Keratinocyte (primary cell): ENCODE measurements at regions not wholly inside any gene's neighbourhood (a gene's known extent, or its start where the extent isn't known, plus 50 kb on each side); places are given as distances from the start of the nearest gene placed in this dataset.

Source experiments
- DNase-seq: peaks from one replicate; pipeline ENCODE4 v3.0.0-alpha.2; 2011; ENCODE audit warnings: low read depth, missing footprints, low spot score
- FAIRE-seq: peaks from 2 replicates; lab custom pipeline; 2011; peaks lifted over from hg19 to GRCh38; lab: Jason Lieb, UNC
- H2AFZ ChIP-seq: 2 replicates; pipeline ENCODE4 v1.6.0; 2012; ENCODE audit warnings: low read length, control low read depth, inconsistent platforms; ENCODE audit not compliant: control insufficient read depth
- H3K27ac ChIP-seq: 2 replicates; pipeline ENCODE4 v1.5.1; 2011; ENCODE audit warnings: low read length; ENCODE audit not compliant: control insufficient read depth, insufficient read depth
- H3K27me3 ChIP-seq: 3 replicates; pipeline ENCODE4 v1.6.0; 2011; ENCODE audit warnings: low read length; ENCODE audit not compliant: control insufficient read depth, insufficient read depth; ENCODE audit errors: extremely low read depth
- H3K36me3 ChIP-seq, 2 experiments: 2 replicates in 1 of 2; 3 replicates in 1 of 2; pipeline ENCODE4 v1.5.1; 2011; ENCODE audit warnings: low read length in 2 of 2, mild to moderate bottlenecking in 1 of 2; ENCODE audit not compliant: control insufficient read depth in 2 of 2, insufficient read depth in 2 of 2; ENCODE audit errors: extremely low read depth in 1 of 2
- H3K4me1 ChIP-seq: 3 replicates; pipeline ENCODE4 v1.5.1; 2011; ENCODE audit warnings: low read length; ENCODE audit not compliant: control insufficient read depth, insufficient read depth; ENCODE audit errors: extremely low read depth
- H3K4me2 ChIP-seq: 3 replicates; pipeline ENCODE4 v1.6.0; 2011; ENCODE audit warnings: low read depth, low read length; ENCODE audit not compliant: control insufficient read depth, insufficient read depth; ENCODE audit errors: extremely low read depth
- H3K4me3 ChIP-seq, 3 experiments: fragments of 200-600 bp in 1 of 3; sonication (generic) in 1 of 3; 2 replicates in 2 of 3; 3 replicates in 1 of 3; pipeline ENCODE4 v1.5.1; 2011 to 2016; ENCODE audit warnings: low read length in 3 of 3, mild to moderate bottlenecking in 3 of 3, control low read depth in 2 of 3, inconsistent platforms in 1 of 3, low read depth in 1 of 3, mixed read lengths in 1 of 3, mixed run types in 1 of 3, moderate library complexity in 1 of 3; ENCODE audit not compliant: control insufficient read depth in 2 of 3, insufficient read depth in 2 of 3; ENCODE audit errors: extremely low read depth in 1 of 3
- H3K79me2 ChIP-seq: 2 replicates; pipeline ENCODE4 v1.6.0; 2012; ENCODE audit warnings: low read length; ENCODE audit not compliant: control insufficient read depth, insufficient read depth
- H3K9ac ChIP-seq: 3 replicates; pipeline ENCODE4 v1.6.0; 2011; ENCODE audit warnings: low read length; ENCODE audit not compliant: control insufficient read depth, insufficient read depth; ENCODE audit errors: extremely low read depth
- H3K9me1 ChIP-seq: 3 replicates; pipeline ENCODE4 v1.6.0; 2011; ENCODE audit warnings: low read length; ENCODE audit not compliant: control insufficient read depth, insufficient read depth; ENCODE audit errors: extremely low read depth
- H3K9me3 ChIP-seq: 2 replicates; pipeline ENCODE4 v1.5.1; 2012; ENCODE audit warnings: low read depth, low read length; ENCODE audit not compliant: control insufficient read depth
- H4K20me1 ChIP-seq: 3 replicates; pipeline ENCODE4 v1.6.0; 2011; ENCODE audit warnings: low read length; ENCODE audit not compliant: control insufficient read depth, insufficient read depth; ENCODE audit errors: extremely low read depth
- EZH2 ChIP-seq: IDR thresholded peaks from one replicate; pipeline ENCODE4 v1.6.1; 2012; ENCODE audit warnings: inconsistent platforms, mild to moderate bottlenecking, low read length, moderate library complexity
- dilution Hi-C: fragments of 300-500 bp; cut with MboI; formaldehyde crosslinking; loops from one replicate; pipeline ENCODE4 v1.7.0; 2020; ENCODE audit warnings: low sequenced_read_pairs; ENCODE audit not compliant: extremely low pct_ligation_motif_present
- TF ChIP-seq, protein P1 (sequence below), 3 experiments: IDR thresholded peaks in 1 of 3; conservative IDR thresholded peaks in 1 of 3; optimal IDR thresholded peaks in 1 of 3; 2 replicates in 2 of 3; 3 replicates in 1 of 3; pipeline versions ENCODE3 to v1.5.1; 2011; ENCODE audit warnings: low read length in 3 of 3, mild to moderate bottlenecking in 3 of 3, moderate library complexity in 2 of 3, control low read depth in 1 of 3, inconsistent platforms in 1 of 3; ENCODE audit not compliant: insufficient read depth in 2 of 3; ENCODE audit errors: extremely low read depth in 1 of 3

DNA sequence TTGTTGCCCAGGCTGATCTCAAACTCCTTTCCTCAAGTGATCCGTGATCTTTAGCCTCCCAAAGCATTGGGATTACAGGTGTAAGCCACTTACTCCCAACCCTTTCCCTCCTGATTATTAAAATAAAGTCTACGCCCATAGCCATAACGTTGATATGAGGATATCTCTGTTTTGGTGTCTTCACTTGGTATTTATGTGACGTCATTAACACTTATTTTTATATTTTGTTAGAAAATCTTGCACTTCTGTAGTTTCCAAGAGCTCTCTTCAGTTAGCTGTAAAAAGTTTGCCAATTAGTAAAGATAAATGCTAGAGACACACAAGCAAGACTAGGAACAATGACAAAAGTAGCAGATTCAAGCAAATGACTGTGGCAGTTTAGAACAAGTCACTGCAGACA lies 115.6 kb upstream of the HSF2 start:
- Histone ChIP-seq H3K4me3 (no peak overlapping the region), H3K9me3 (no peaks in the 10 kb centered on the region), H3K27ac (no peak overlapping the region), H3K4me1 (no peaks in the 10 kb centered on the region), H3K9ac (no peak overlapping the region), H4K20me1 (no peaks in the 10 kb centered on the region), H3K36me3 (no peaks in the 10 kb centered on the region), H3K27me3 (no peaks in the 10 kb centered on the region), H3K79me2 (no peaks in the 10 kb centered on the region), H3K4me2 (no peak overlapping the region), H3K9me1 (no peaks in the 10 kb centered on the region), H2AFZ (no peak overlapping the region)
- dilution Hi-C loops, result no loop called here
- FAIRE-seq (no peak), DNase-seq (no peak)
- TF ChIP-seq, protein P1, sequence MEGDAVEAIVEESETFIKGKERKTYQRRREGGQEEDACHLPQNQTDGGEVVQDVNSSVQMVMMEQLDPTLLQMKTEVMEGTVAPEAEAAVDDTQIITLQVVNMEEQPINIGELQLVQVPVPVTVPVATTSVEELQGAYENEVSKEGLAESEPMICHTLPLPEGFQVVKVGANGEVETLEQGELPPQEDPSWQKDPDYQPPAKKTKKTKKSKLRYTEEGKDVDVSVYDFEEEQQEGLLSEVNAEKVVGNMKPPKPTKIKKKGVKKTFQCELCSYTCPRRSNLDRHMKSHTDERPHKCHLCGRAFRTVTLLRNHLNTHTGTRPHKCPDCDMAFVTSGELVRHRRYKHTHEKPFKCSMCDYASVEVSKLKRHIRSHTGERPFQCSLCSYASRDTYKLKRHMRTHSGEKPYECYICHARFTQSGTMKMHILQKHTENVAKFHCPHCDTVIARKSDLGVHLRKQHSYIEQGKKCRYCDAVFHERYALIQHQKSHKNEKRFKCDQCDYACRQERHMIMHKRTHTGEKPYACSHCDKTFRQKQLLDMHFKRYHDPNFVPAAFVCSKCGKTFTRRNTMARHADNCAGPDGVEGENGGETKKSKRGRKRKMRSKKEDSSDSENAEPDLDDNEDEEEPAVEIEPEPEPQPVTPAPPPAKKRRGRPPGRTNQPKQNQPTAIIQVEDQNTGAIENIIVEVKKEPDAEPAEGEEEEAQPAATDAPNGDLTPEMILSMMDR (optimal IDR thresholded peaks at IDR 0.05 in 1 of 3, IDR thresholded peaks at IDR 0.05 in 1 of 3, conservative IDR thresholded peaks at IDR 0.05 in 1 of 3; ENCODE audit: extremely low read depth in 1 of 3, insufficient read depth in 2 of 3, low read length in 3 of 3), result no peak
- no peak for TF ChIP-seq EZH2

DNA sequence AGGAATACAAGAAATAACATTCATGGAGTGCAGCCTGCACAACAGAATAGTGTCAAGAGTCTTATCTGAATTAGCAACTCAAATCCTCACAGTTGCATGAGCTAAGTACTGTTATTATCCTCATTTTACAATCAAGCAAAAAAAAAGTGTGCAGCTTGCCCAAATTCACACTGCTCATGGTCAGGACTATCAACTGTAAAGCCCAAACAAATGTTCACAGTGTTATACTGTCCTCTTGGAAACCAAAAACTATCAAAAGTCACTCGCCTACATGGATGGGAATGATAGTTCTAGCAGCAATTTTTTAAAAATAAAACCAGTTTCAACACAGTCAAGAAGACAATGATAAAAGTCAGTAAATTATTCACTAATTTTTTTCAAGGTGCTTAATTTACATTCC lies 114.6 kb upstream of the HSF2 start:
- Histone ChIP-seq H3K27ac (no peak overlapping the region), H3K9me1 (no peaks in the 10 kb centered on the region), H3K36me3 (no peaks in the 10 kb centered on the region), H3K27me3 (no peaks in the 10 kb centered on the region), H3K79me2 (no peaks in the 10 kb centered on the region), H3K4me1 (no peaks in the 10 kb centered on the region), H3K4me3 (no peak overlapping the region), H3K9ac (no peak overlapping the region), H4K20me1 (no peaks in the 10 kb centered on the region), H2AFZ (no peak overlapping the region), H3K4me2 (no peak overlapping the region), H3K9me3 (no peaks in the 10 kb centered on the region)
- dilution Hi-C loops, result no loop called here
- DNase-seq (no peak), FAIRE-seq (no peak)
- TF ChIP-seq EZH2, result no peak
- TF ChIP-seq, protein P1 (optimal IDR thresholded peaks at IDR 0.05 in 1 of 3, IDR thresholded peaks at IDR 0.05 in 1 of 3, conservative IDR thresholded peaks at IDR 0.05 in 1 of 3; ENCODE audit: extremely low read depth in 1 of 3, insufficient read depth in 2 of 3, low read length in 3 of 3), result no peak
